ENCODE measurements at regions not wholly inside any gene's neighbourhood (a gene's known extent, or its start where the extent isn't known, plus 50 kb on each side); places are given as distances from the start of the nearest gene placed in this dataset.

GRCh38 chr10:114767986-114768821 lies 53.4 kb upstream of the FHIP2A start:
- H3K9me3 Mint-ChIP-seq: no peaks in the 10 kb centered on the region
- no peak for TF ChIP-seq CTCF (IDR thresholded peaks at IDR 0.05)
- no peak overlapping the region for H3K27ac Mint-ChIP-seq
- peaks cover 77% of the 10 kb centered on the region for H3K27me3 Mint-ChIP-seq (ENCODE audit: low read depth, poor library complexity)
- no peaks in the 10 kb centered on the region for H3K36me3 Mint-ChIP-seq (ENCODE audit: low read depth)
- peaks cover 4% of the 10 kb centered on the region for H3K4me1 Mint-ChIP-seq
- H3K4me3 Mint-ChIP-seq: peak overlapping the region; percentile 83
- DNase-seq: peak; percentile 44

- peak overlapping the region; percentile 39 for H3K4me3 Mint-ChIP-seq
- H3K4me1 Mint-ChIP-seq: peaks cover 4% of the 10 kb centered on the region
- peaks cover 82% of the 10 kb centered on the region for H3K27me3 Mint-ChIP-seq (ENCODE audit: low read depth, poor library complexity)
- H3K9me3 Mint-ChIP-seq: no peaks in the 10 kb centered on the region
- no peak for TF ChIP-seq CTCF (IDR thresholded peaks at IDR 0.05)
- no peaks in the 10 kb centered on the region for H3K36me3 Mint-ChIP-seq (ENCODE audit: low read depth)
- DNase-seq: no peak
- H3K27ac Mint-ChIP-seq: no peak overlapping the region
Observed at GRCh38 chr10:114770009-114770408, 51.6 kb upstream of the FHIP2A start.

- Mint-ChIP-seq H3K27me3 (ENCODE audit: low read depth, poor library complexity) (peaks cover 80% of the 10 kb centered on the region), H3K36me3 (ENCODE audit: low read depth) (no peaks in the 10 kb centered on the region), H3K9me3 (no peaks in the 10 kb centered on the region), H3K4me1 (peaks cover 4% of the 10 kb centered on the region), H3K27ac (no peak overlapping the region), H3K4me3 (no peak overlapping the region)
- no peak for DNase-seq
- no peak for TF ChIP-seq CTCF (IDR thresholded peaks at IDR 0.05)
Observed at GRCh38 chr10:114771157-114771556, 50.4 kb upstream of the FHIP2A start.

GRCh38 chr10:114771749-114772148 lies 49.8 kb upstream of the FHIP2A start:
- Mint-ChIP-seq H3K4me1 (peaks cover 4% of the 10 kb centered on the region), H3K4me3 (no peak overlapping the region), H3K27ac (no peak overlapping the region), H3K9me3 (no peaks in the 10 kb centered on the region), H3K27me3 (ENCODE audit: low read depth, poor library complexity) (peaks cover 74% of the 10 kb centered on the region), H3K36me3 (ENCODE audit: low read depth) (no peaks in the 10 kb centered on the region)
- TF ChIP-seq CTCF (IDR thresholded peaks at IDR 0.05): no peak
- no peak for DNase-seq

Measured in nephron progenitor cell (in vitro differentiated cells).